T-cell (primary cell): ENCODE measurements at regions not wholly inside any gene's neighbourhood (a gene's known extent, or its start where the extent isn't known, plus 50 kb on each side); places are given as distances from the start of the nearest gene placed in this dataset.

ENCODE experiments used
- ATAC-seq, 4 experiments: fragments of 200-7000 bp in 3 of 4; fragments of 150-1000 bp in 1 of 4; cut with Tn5 transposase; replicated peaks in 1 of 4; 1 replicate in 3 of 4; 2 replicates in 1 of 4; pipeline ENCODE4 v1.10.0; 2021; ENCODE audit warnings: moderate library complexity in 3 of 4, mild to moderate bottlenecking in 2 of 4, moderate number of reproducible peaks in 1 of 4
- CTCF ChIA-PET, 2 donors: fragments of 300-600 bp; sonication (Branson Sonifier 250); formaldehyde crosslinking; loops; one replicate each; lab custom pipeline; 2022; ENCODE audit warnings: antibody characterized with exemption in 2 of 2; lab: Charles Lee
- POLR2A ChIA-PET, 2 donors: fragments of 300-600 bp; sonication (Branson Sonifier 250); formaldehyde crosslinking; loops; one replicate each; lab custom pipeline; 2022; ENCODE audit warnings: antibody characterized with exemption in 2 of 2; lab: Charles Lee
- DNase-seq, 35 experiments: peaks; one replicate each; pipeline versions ENCODE4 v3.0.0 to v3.0.0-alpha.2; 2013 to 2023
- H3K27ac ChIP-seq: one replicate; pipeline ENCODE4 v1.5.1; 2013; ENCODE audit warnings: low read length
- H3K27me3 ChIP-seq, 2 experiments: replicated peaks in 1 of 2; 1 replicate in 1 of 2; 2 replicates in 1 of 2; pipeline versions ENCODE4 v1.6.1 to v1.7.0; 2013; ENCODE audit warnings: low read length in 1 of 2, mixed read lengths in 1 of 2; ENCODE audit not compliant: control insufficient read depth in 2 of 2, insufficient read depth in 2 of 2; ENCODE audit errors: extremely low read depth in 1 of 2
- H3K36me3 ChIP-seq, 2 donors: 1 replicate in 1 of 2; 2 replicates in 1 of 2; pipeline versions ENCODE4 v1.6.1 to v1.7.0; 2013; ENCODE audit warnings: low read length in 1 of 2; ENCODE audit not compliant: control insufficient read depth in 2 of 2, insufficient read depth in 1 of 2; ENCODE audit errors: extremely low read depth in 1 of 2
- H3K4me1 ChIP-seq, 2 experiments: 1 replicate in 1 of 2; 2 replicates in 1 of 2; pipeline versions ENCODE4 v1.6.1 to v1.7.0; 2013; ENCODE audit warnings: low read length in 2 of 2, mixed read lengths in 1 of 2; ENCODE audit not compliant: insufficient read depth in 2 of 2, control insufficient read depth in 1 of 2; ENCODE audit errors: extremely low read depth in 1 of 2
- H3K4me3 ChIP-seq, 2 donors: 1 replicate in 1 of 2; 2 replicates in 1 of 2; pipeline versions ENCODE4 v1.5.1 to v1.7.0; 2013; ENCODE audit warnings: mild to moderate bottlenecking in 2 of 2, low read length in 1 of 2, moderate library complexity in 1 of 2; ENCODE audit not compliant: control insufficient read depth in 1 of 2; ENCODE audit errors: extremely low read depth in 1 of 2
- H3K9me3 ChIP-seq: 2 replicates; pipeline ENCODE4 v1.7.0; 2013
- H3K27ac Mint-ChIP-seq, 2 donors: one replicate each; pipeline ENCODE4 v1.8.0; 2020 to 2021; ENCODE audit warnings: mild to moderate bottlenecking in 2 of 2, mixed read lengths in 2 of 2
- H3K27me3 Mint-ChIP-seq, 2 donors: one replicate each; pipeline ENCODE4 v1.8.0; 2021 to 2022; ENCODE audit warnings: mixed read lengths in 2 of 2
- H3K36me3 Mint-ChIP-seq: one replicate; pipeline ENCODE4 v1.8.0; 2021; ENCODE audit warnings: mixed read lengths
- H3K4me1 Mint-ChIP-seq, 3 donors: one replicate each; pipeline ENCODE4 v1.8.0; 2020 to 2022; ENCODE audit warnings: mixed read lengths in 3 of 3, mild to moderate bottlenecking in 1 of 3
- H3K4me3 Mint-ChIP-seq, 3 donors: one replicate each; pipeline ENCODE4 v1.8.0; 2020 to 2022; ENCODE audit warnings: mild to moderate bottlenecking in 3 of 3, mixed read lengths in 3 of 3, moderate library complexity in 3 of 3
- H3K9me3 Mint-ChIP-seq, 3 donors: one replicate each; pipeline ENCODE4 v1.8.0; 2020 to 2022; ENCODE audit warnings: mixed read lengths in 3 of 3
- WGBS: methylation state at CpG from one replicate; pipeline ENCODE4 v1.1.5; 2013; ENCODE audit warnings: missing lambda C conversion rate; ENCODE audit not compliant: insufficient coverage; 5-methylcytosine and 5-hydroxymethylcytosine counted together

DNA sequence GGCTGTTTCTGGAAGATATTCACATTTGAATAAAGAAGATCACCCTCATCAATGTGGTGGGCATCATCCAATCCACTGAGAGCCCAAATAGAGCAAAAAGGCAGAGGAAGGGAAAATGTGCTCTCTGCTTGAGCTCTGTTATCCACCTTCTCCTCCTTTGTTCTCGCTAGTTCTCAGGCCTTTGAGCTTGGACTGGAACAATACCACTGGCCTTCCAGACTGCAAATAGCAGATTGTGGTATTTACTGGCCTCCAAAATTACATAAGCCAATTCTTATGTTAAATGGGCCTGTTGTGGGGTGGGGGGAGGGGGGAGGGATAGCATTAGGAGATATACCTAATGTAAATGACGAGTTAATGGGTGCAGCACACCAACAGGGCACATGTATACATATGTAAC is 219.3 kb downstream of the C1orf94 start:
- no peaks in the 10 kb centered on the region for H3K27me3 ChIP-seq
- WGBS = no CpG with 5 or more reads among the region's 2 CpGs
- H3K9me3 Mint-ChIP-seq = peaks cover 2 to 7% (median 3%) of the 10 kb centered on the region in 3 donors
- DNase-seq (no peak), ATAC-seq (no peak)
- H3K4me3 ChIP-seq = no peak overlapping the region
- CTCF ChIA-PET = no interaction called here
- H3K27me3 Mint-ChIP-seq = peaks cover 7 to 16% of the 10 kb centered on the region in 2 donors
- no peaks in the 10 kb centered on the region for H3K4me1 ChIP-seq
- POLR2A ChIA-PET = no interaction called here
- no peaks in the 10 kb centered on the region for H3K36me3 ChIP-seq
- H3K36me3 Mint-ChIP-seq = no peaks in the 10 kb centered on the region
- no peaks in the 10 kb centered on the region for H3K4me1 Mint-ChIP-seq
- no peak overlapping the region for H3K27ac ChIP-seq
- no peak overlapping the region for H3K4me3 Mint-ChIP-seq
- H3K27ac Mint-ChIP-seq = no peak overlapping the region
- H3K9me3 ChIP-seq = no peaks in the 10 kb centered on the region

DNA sequence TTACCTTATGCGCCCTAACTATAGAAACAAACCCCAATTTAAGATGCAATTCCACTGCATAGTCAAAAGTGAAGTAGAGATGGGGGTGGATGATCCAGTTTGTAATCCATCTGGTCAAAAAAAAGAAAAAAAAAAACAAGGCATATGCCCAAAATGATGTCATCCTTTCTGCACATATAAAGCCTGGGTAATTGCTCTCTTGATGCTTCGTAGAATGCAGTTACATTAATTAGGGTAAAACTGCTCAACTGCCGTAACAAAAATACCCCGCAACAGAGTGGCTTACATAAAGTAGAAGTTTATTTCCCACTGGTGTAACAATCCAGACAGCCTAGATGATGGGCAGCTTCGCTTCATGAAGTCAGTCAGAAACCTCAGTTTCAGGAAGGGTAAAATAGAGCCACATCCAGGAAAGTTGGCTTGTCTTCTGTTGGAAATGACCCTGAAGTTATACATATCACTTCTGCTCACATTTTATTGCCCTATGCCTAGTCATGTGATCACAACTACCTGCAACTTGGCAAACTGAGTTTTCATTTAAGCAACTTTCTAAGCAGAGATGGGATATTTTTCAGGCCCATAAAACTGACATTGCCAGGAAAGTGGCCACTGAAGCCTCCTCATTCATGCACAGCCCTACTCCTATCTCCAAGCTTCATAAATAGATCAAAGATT is 221.7 kb downstream of the C1orf94 start:
- no peak overlapping the region for H3K4me3 Mint-ChIP-seq
- ChIA-PET CTCF (no interaction called here), POLR2A (no interaction called here)
- H3K9me3 Mint-ChIP-seq = peaks cover 0 to 5% (median 0%) of the 10 kb centered on the region in 3 donors
- Histone ChIP-seq H3K4me1 (no peaks in the 10 kb centered on the region), H3K4me3 (no peak overlapping the region), H3K36me3 (no peaks in the 10 kb centered on the region), H3K27me3 (no peaks in the 10 kb centered on the region), H3K27ac (no peak overlapping the region), H3K9me3 (no peaks in the 10 kb centered on the region)
- whole genome bisulfite sequencing = 40% methylated on average over 1 of the region's 5 CpGs
- H3K36me3 Mint-ChIP-seq = no peaks in the 10 kb centered on the region
- DNase-seq (no peak), ATAC-seq (no peak)
- H3K27ac Mint-ChIP-seq = no peak overlapping the region
- peaks cover 4 to 16% of the 10 kb centered on the region in 2 donors for H3K27me3 Mint-ChIP-seq
- no peaks in the 10 kb centered on the region for H3K4me1 Mint-ChIP-seq

DNA sequence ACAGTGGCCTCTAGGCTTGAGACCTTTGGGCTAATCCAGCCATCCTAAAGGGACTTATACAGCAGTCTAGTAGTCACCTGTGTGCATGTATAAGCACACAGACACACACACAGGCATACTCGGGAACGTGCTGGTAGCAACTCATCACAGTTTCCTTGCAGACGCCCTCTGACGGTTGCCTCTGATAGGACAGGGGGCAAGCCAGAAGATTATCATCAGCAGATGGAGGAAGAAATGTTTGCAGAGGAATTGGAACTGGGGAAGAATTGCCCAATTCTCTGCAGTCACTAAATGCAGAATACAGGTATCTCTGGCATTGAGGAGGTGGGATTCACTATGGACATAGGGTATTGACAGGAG is 222.2 kb downstream of the C1orf94 start:
- H3K27ac Mint-ChIP-seq = no peak overlapping the region
- no peak overlapping the region for H3K4me3 Mint-ChIP-seq
- 20% methylated on average over 1 of the region's 4 CpGs for WGBS
- ChIA-PET CTCF (no interaction called here), POLR2A (no interaction called here)
- Histone ChIP-seq H3K27me3 (no peaks in the 10 kb centered on the region), H3K4me3 (no peak overlapping the region), H3K9me3 (no peaks in the 10 kb centered on the region), H3K27ac (no peak overlapping the region), H3K36me3 (no peaks in the 10 kb centered on the region), H3K4me1 (no peaks in the 10 kb centered on the region)
- peaks cover 4 to 16% of the 10 kb centered on the region in 2 donors for H3K27me3 Mint-ChIP-seq
- H3K4me1 Mint-ChIP-seq = no peaks in the 10 kb centered on the region
- ATAC-seq (no peak), DNase-seq (no peak)
- no peaks in the 10 kb centered on the region for H3K36me3 Mint-ChIP-seq
- H3K9me3 Mint-ChIP-seq = peaks cover 0 to 5% (median 0%) of the 10 kb centered on the region in 3 donors

DNA sequence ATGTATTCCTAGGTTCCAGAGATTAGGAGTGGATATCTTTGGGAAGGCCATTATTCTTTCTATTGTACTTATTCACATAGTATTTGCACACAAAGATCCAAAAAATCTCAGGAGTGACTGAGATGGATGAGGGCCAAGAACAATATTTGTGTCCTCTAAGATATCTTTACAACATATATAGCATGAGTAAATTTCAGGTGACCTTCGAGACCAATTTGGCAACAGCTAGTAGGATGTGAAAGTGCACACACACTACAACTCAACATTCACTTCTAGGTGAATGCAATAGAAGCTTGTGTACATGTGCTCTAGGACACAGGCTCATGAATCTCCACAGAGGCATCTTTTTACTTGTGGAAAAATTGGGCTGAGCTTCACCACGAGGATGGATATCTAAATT is 224.0 kb downstream of the C1orf94 start:
- peaks cover 5 to 16% of the 10 kb centered on the region in 2 donors for H3K27me3 Mint-ChIP-seq
- peaks cover 0 to 5% (median 0%) of the 10 kb centered on the region in 3 donors for H3K9me3 Mint-ChIP-seq
- H3K4me3 ChIP-seq = no peak overlapping the region
- ATAC-seq (no peak), DNase-seq (no peak)
- no peaks in the 10 kb centered on the region for H3K4me1 ChIP-seq
- no peaks in the 10 kb centered on the region for H3K36me3 Mint-ChIP-seq
- H3K27me3 ChIP-seq = peaks cover 0 to 3% of the 10 kb centered on the region in 2 experiments
- H3K4me1 Mint-ChIP-seq = no peaks in the 10 kb centered on the region
- no peaks in the 10 kb centered on the region for H3K9me3 ChIP-seq
- no CpG with 5 or more reads among the region's 2 CpGs for WGBS
- no peak overlapping the region for H3K4me3 Mint-ChIP-seq
- H3K36me3 ChIP-seq = no peaks in the 10 kb centered on the region
- CTCF ChIA-PET = no interaction called here
- H3K27ac ChIP-seq = no peak overlapping the region
- no peak overlapping the region for H3K27ac Mint-ChIP-seq
- POLR2A ChIA-PET = no interaction called here

DNA sequence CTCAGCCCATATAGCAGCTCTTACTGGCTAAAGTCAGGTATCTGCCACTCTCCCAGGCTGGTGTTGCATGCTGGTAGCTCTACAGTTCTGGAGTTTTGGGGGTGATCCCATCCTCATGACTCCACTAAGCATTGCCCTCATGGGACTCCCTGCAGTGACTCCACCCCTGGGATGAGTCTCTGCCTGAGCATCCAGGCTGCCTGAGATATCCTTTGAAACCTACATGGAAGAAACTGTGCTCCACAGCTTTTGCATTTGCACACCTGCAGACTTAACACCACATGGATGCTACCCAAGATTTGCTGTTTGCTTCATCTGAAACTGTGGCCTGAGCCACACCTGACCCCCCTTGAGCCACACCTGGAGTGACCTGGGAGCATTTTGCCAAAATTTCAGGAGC is 226.4 kb downstream of the C1orf94 start:
- CTCF ChIA-PET = no interaction called here

DNA sequence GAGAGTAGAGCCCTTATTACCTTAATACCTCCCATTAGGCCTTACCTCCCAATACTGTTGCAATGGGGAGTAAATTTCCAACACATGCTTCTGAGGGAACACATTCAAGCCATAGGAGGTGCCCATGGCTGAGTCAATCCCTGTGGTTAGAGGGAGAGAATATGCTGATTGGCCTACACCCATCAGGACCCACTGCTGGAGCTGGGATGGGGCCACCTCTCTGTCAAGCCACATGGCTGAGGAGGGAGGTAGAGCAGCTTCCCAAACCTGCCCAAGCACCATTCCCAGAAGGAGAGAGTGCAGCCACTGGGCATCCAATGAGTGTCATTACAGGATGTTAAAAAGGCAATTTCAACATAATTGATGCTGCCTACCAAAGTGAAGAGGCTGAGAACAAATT is 228.1 kb downstream of the C1orf94 start:
- POLR2A ChIA-PET = no interaction called here
- Mint-ChIP-seq H3K36me3 (no peaks in the 10 kb centered on the region), H3K9me3 (no peaks in the 10 kb centered on the region), H3K4me1 (no peaks in the 10 kb centered on the region), H3K27me3 (peaks cover 9 to 10% of the 10 kb centered on the region in 2 donors), H3K4me3 (no peak overlapping the region), H3K27ac (no peak overlapping the region)
- no peak overlapping the region for H3K27ac ChIP-seq
- ATAC-seq = no peak
- no peaks in the 10 kb centered on the region for H3K9me3 ChIP-seq
- H3K27me3 ChIP-seq = peaks cover 0 to 7% of the 10 kb centered on the region in 2 experiments
- DNase-seq = no peak
- CTCF ChIA-PET = no interaction called here
- no peaks in the 10 kb centered on the region for H3K36me3 ChIP-seq
- H3K4me3 ChIP-seq = no peak overlapping the region
- no peaks in the 10 kb centered on the region for H3K4me1 ChIP-seq

More for the DNA sequence above, 226.4 kb downstream of the C1orf94 start:
- Mint-ChIP-seq H3K36me3 (no peaks in the 10 kb centered on the region), H3K9me3 (peaks cover 0 to 5% (median 0%) of the 10 kb centered on the region in 3 donors), H3K4me3 (no peak overlapping the region), H3K27ac (no peak overlapping the region), H3K27me3 (peaks cover 10 to 17% of the 10 kb centered on the region in 2 donors), H3K4me1 (no peaks in the 10 kb centered on the region)
- no peaks in the 10 kb centered on the region for H3K36me3 ChIP-seq
- no peaks in the 10 kb centered on the region for H3K4me1 ChIP-seq
- H3K4me3 ChIP-seq = no peak overlapping the region
- ATAC-seq = no peak
- no peaks in the 10 kb centered on the region for H3K9me3 ChIP-seq
- H3K27me3 ChIP-seq = peaks cover 0 to 7% of the 10 kb centered on the region in 2 experiments
- POLR2A ChIA-PET = no interaction called here
- no peak overlapping the region for H3K27ac ChIP-seq
- DNase-seq = no peak
